Thyroid gland (tissue), 4 donors: ENCODE measurements at regions not wholly inside any gene's neighbourhood (a gene's known extent, or its start where the extent isn't known, plus 50 kb on each side); places are given as distances from the start of the nearest gene placed in this dataset.

Source experiments
- CTCF ChIP-seq, 6 experiments: fragments of 200-600 bp in 3 of 6; fragments of 450-650 bp in 3 of 6; sonication (generic) in 3 of 6; IDR thresholded peaks; one replicate each; pipeline ENCODE4 v1.5.1; 2016 to 2019; ENCODE audit warnings: antibody characterized with exemption in 6 of 6, mild to moderate bottlenecking in 2 of 6, inconsistent platforms in 1 of 6, moderate library complexity in 1 of 6
- POLR2A ChIP-seq, 2 donors: fragments of 450-650 bp; IDR thresholded peaks; one replicate each; pipeline ENCODE4 v1.6.1; 2017; ENCODE audit warnings: antibody characterized with exemption in 2 of 2, mild to moderate bottlenecking in 2 of 2, moderate library complexity in 1 of 2

DNA sequence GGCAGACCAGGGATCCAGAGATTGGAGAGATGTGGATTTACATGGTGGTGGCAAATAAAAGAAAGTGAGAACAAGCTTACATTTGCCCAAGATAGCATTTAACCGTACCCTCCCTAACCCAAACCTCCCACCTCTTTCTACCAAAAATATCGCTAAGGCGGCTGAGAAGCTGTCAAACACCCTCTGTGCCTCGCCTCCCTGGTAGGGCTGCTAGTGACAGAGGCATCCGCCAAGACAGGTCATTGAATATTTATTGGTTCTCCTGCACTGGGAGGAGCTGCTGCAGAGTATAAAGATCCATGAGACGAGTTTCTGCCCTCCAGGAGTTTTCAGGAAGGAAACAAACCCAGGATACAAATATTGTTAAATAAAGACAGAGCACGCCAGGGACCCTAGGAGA, 107.3 kb upstream of the TMC3 start:
- no peak for TF ChIP-seq CTCF (IDR thresholded peaks at IDR 0.05)
- no peak for TF ChIP-seq POLR2A (IDR thresholded peaks at IDR 0.05)
